ENCODE measurements at regions not wholly inside any gene's neighbourhood (a gene's known extent, or its start where the extent isn't known, plus 50 kb on each side); places are given as distances from the start of the nearest gene placed in this dataset.
"Not testable (repeated sequence)": the region's sequence is repeated elsewhere in the genome, so short reads cannot be mapped to it uniquely, and the experiment has no call there.

GRCh38 chr7:24138343-24138742, 145.6 kb upstream of the NPY start:
- no peak for ATAC-seq

GRCh38 chr7:24140001-24140400, 144.0 kb upstream of the NPY start:
- no peak for ATAC-seq

- ATAC-seq: no peak
These were observed 142.0 kb upstream of the NPY start for GRCh38 chr7:24141874-24142509.

GRCh38 chr7:24143547-24143946, 140.4 kb upstream of the NPY start:
- no peak for ATAC-seq

- no peak for ATAC-seq
These were observed 132.0 kb upstream of the NPY start for GRCh38 chr7:24151944-24152343.

GRCh38 chr7:24152356-24152755, 131.6 kb upstream of the NPY start:
- no peak for ATAC-seq

GRCh38 chr7:24152877-24153472, 131.0 kb upstream of the NPY start:
- no peak for ATAC-seq

- ATAC-seq: no peak
These were observed 126.3 kb upstream of the NPY start for GRCh38 chr7:24157666-24158065.

- ATAC-seq: no peak
These were observed 125.0 kb upstream of the NPY start for GRCh38 chr7:24158975-24159374.

- no peak for ATAC-seq
These were observed 119.6 kb upstream of the NPY start for GRCh38 chr7:24164401-24164800.

GRCh38 chr7:24169077-24169624, 114.8 kb upstream of the NPY start:
- ATAC-seq: no peak

GRCh38 chr7:24171951-24172350, 112.0 kb upstream of the NPY start:
- not testable (repeated sequence) for ATAC-seq

GRCh38 chr7:24172856-24173255, 111.1 kb upstream of the NPY start:
- ATAC-seq: no peak

GRCh38 chr7:24175603-24176002, 108.4 kb upstream of the NPY start:
- no peak for ATAC-seq

- no peak for ATAC-seq
These were observed 105.0 kb upstream of the NPY start for GRCh38 chr7:24178811-24179570.

- ATAC-seq: no peak
These were observed 92.6 kb upstream of the NPY start for GRCh38 chr7:24191362-24191761.

GRCh38 chr7:24192053-24192452, 91.9 kb upstream of the NPY start:
- no peak for ATAC-seq

GRCh38 chr7:24192691-24193090, 91.3 kb upstream of the NPY start:
- ATAC-seq: no peak

GRCh38 chr7:24197852-24198251, 86.1 kb upstream of the NPY start:
- no peak for ATAC-seq

- ATAC-seq: peak; percentile 72 to 73
These were observed 84.0 kb upstream of the NPY start for GRCh38 chr7:24199978-24200377.

GRCh38 chr7:24200407-24200966, 83.5 kb upstream of the NPY start:
- no peak for ATAC-seq

- ATAC-seq: no peak
These were observed 82.8 kb upstream of the NPY start for GRCh38 chr7:24201226-24201625.

GRCh38 chr7:24212073-24212472, 71.9 kb upstream of the NPY start:
- no peak for ATAC-seq

- no peak for ATAC-seq
These were observed 70.7 kb upstream of the NPY start for GRCh38 chr7:24213311-24213710.

Measured in activated CD4-positive, CD25-positive, alpha-beta regulatory T cell treated with anti-CD3 and anti-CD28 coated beads, Interleukin-2, amount 50 U/mL, for 24 hours (primary cell).